Mesenchymal stem cell (in vitro differentiated cells and primary cell): ENCODE measurements at regions not wholly inside any gene's neighbourhood (a gene's known extent, or its start where the extent isn't known, plus 50 kb on each side); places are given as distances from the start of the nearest gene placed in this dataset.

Source experiments
- DNase-seq: peaks from one replicate; pipeline ENCODE4 v3.0.0-alpha.2; 2013
- H2AFZ ChIP-seq: one replicate; pipeline ENCODE4 v1.6.1; 2013; ENCODE audit warnings: low read depth, mild to moderate bottlenecking, control low read depth, inconsistent platforms, low read length, moderate library complexity
- H2AK5ac ChIP-seq: 2 replicates; pipeline ENCODE4 v1.6.1; 2013; ENCODE audit warnings: low read length, moderate library complexity, mild to moderate bottlenecking, inconsistent platforms; ENCODE audit not compliant: severe bottlenecking
- H2BK120ac ChIP-seq: one replicate; pipeline ENCODE4 v1.6.1; 2013; ENCODE audit warnings: low read depth, mild to moderate bottlenecking, inconsistent platforms, low read length, moderate library complexity
- H2BK12ac ChIP-seq, 2 experiments: one replicate each; pipeline ENCODE4 v1.6.1; 2013; ENCODE audit warnings: inconsistent platforms in 2 of 2, low read length in 2 of 2, mild to moderate bottlenecking in 2 of 2, moderate library complexity in 2 of 2, control low read depth in 1 of 2
- H2BK15ac ChIP-seq: one replicate; pipeline ENCODE4 v1.6.1; 2013; ENCODE audit warnings: mild to moderate bottlenecking, low read depth, inconsistent platforms; ENCODE audit not compliant: poor library complexity, severe bottlenecking
- H2BK5ac ChIP-seq: 2 replicates; pipeline ENCODE4 v1.6.1; 2013; ENCODE audit warnings: low read depth, mild to moderate bottlenecking, low read length, control low read depth, inconsistent platforms; ENCODE audit not compliant: poor library complexity, severe bottlenecking
- H3K14ac ChIP-seq, 2 experiments: one replicate each; pipeline ENCODE4 v1.6.1; 2013; ENCODE audit warnings: inconsistent platforms in 2 of 2, low read length in 2 of 2, control low read depth in 1 of 2, mild to moderate bottlenecking in 1 of 2, moderate library complexity in 1 of 2
- H3K18ac ChIP-seq, 2 experiments: one replicate each; pipeline ENCODE4 v1.6.1; 2013; ENCODE audit warnings: inconsistent platforms in 2 of 2, low read length in 2 of 2, control low read depth in 1 of 2, low read depth in 1 of 2, mild to moderate bottlenecking in 1 of 2
- H3K23ac ChIP-seq, 2 experiments: one replicate each; pipeline ENCODE4 v1.6.1; 2013; ENCODE audit warnings: inconsistent platforms in 2 of 2, low read length in 2 of 2, mild to moderate bottlenecking in 2 of 2, moderate library complexity in 2 of 2, control low read depth in 1 of 2
- H3K27ac ChIP-seq: 2 replicates; pipeline ENCODE4 v1.5.1; 2013; ENCODE audit warnings: mild to moderate bottlenecking, moderate library complexity, low read length, control low read depth, inconsistent platforms; ENCODE audit not compliant: poor library complexity, severe bottlenecking
- H3K27me3 ChIP-seq, 2 experiments: 2 replicates each; pipeline versions ENCODE4 v1.6.1 to v1.7.0; 2013; ENCODE audit warnings: low read length in 2 of 2, mild to moderate bottlenecking in 2 of 2, moderate library complexity in 2 of 2, control low read depth in 1 of 2, inconsistent platforms in 1 of 2; ENCODE audit not compliant: control insufficient read depth in 1 of 2, insufficient read depth in 1 of 2
- H3K36me3 ChIP-seq, 2 experiments: 2 replicates each; pipeline versions ENCODE4 v1.6.1 to v1.7.0; 2013; ENCODE audit warnings: low read length in 2 of 2, control low read depth in 1 of 2, inconsistent platforms in 1 of 2, low read depth in 1 of 2, mild to moderate bottlenecking in 1 of 2; ENCODE audit not compliant: insufficient read depth in 2 of 2, control insufficient read depth in 1 of 2
- H3K4ac ChIP-seq, 2 experiments: one replicate each; pipeline ENCODE4 v1.6.1; 2013; ENCODE audit warnings: inconsistent platforms in 2 of 2, low read length in 2 of 2, mild to moderate bottlenecking in 2 of 2, moderate library complexity in 2 of 2, control low read depth in 1 of 2, low read depth in 1 of 2
- H3K4me1 ChIP-seq: 2 replicates; pipeline ENCODE4 v1.6.1; 2013; ENCODE audit warnings: low read depth, low read length, control low read depth; ENCODE audit not compliant: control insufficient read depth, insufficient read depth
- H3K4me2 ChIP-seq: 2 replicates; pipeline ENCODE4 v1.6.1; 2013; ENCODE audit warnings: low read length, mild to moderate bottlenecking, inconsistent platforms; ENCODE audit not compliant: poor library complexity, severe bottlenecking
- H3K4me3 ChIP-seq, 2 experiments: 2 replicates each; pipeline versions ENCODE4 v1.5.1 to v1.7.0; 2013; ENCODE audit warnings: low read length in 2 of 2, mild to moderate bottlenecking in 2 of 2, control low read depth in 1 of 2, low read depth in 1 of 2; ENCODE audit not compliant: insufficient read depth in 1 of 2
- H3K79me1 ChIP-seq: replicated peaks from 2 replicates; pipeline ENCODE4 v1.6.1; 2013; ENCODE audit warnings: mild to moderate bottlenecking, control low read depth, low read length, inconsistent platforms; ENCODE audit not compliant: poor library complexity, severe bottlenecking
- H3K9ac ChIP-seq: 2 replicates; pipeline ENCODE4 v1.7.0; 2013; ENCODE audit warnings: mild to moderate bottlenecking, low read length, moderate library complexity
- H3K9me3 ChIP-seq: 2 replicates; pipeline ENCODE4 v1.7.0; 2013; ENCODE audit warnings: mild to moderate bottlenecking, low read length; ENCODE audit not compliant: control insufficient read depth
- H4K8ac ChIP-seq: one replicate; pipeline ENCODE4 v1.6.1; 2013; ENCODE audit warnings: inconsistent platforms, mild to moderate bottlenecking, low read length, moderate library complexity
- H4K91ac ChIP-seq: one replicate; pipeline ENCODE4 v1.6.1; 2013; ENCODE audit warnings: mild to moderate bottlenecking, low read length, inconsistent platforms
- WGBS: methylation state at CpG from one replicate; pipeline ENCODE4 v1.1.7; 2013; ENCODE audit warnings: mixed read lengths; 5-methylcytosine and 5-hydroxymethylcytosine counted together

- Histone ChIP-seq H3K9me3 (no peaks in the 10 kb centered on the region), H3K4me3 (no peak overlapping the region), H2BK15ac (no peak overlapping the region), H3K79me1 (no peaks in the 10 kb centered on the region), H2AK5ac (no peak overlapping the region), H3K18ac (no peak overlapping the region), H2BK12ac (no peak overlapping the region), H3K4me2 (no peak overlapping the region), H3K27ac (no peak overlapping the region), H3K14ac (no peak overlapping the region), H2BK5ac (no peak overlapping the region), H3K9ac (no peak overlapping the region), H4K91ac (no peak overlapping the region), H3K36me3 (no peaks in the 10 kb centered on the region), H3K4me1 (no peaks in the 10 kb centered on the region), H3K23ac (no peak overlapping the region), H3K27me3 (peaks cover 0 to 4% of the 10 kb centered on the region in 2 experiments), H2BK120ac (no peak overlapping the region), H3K4ac (no peak overlapping the region), H4K8ac (no peak overlapping the region), H2AFZ (no peak overlapping the region)
- no peak for DNase-seq
- WGBS, result no CpG with 5 or more reads among the region's 5 CpGs
These were observed 250.3 kb downstream of the HS3ST1 start for GRCh38 chr4:11178433-11178832.

GRCh38 chr4:11175374-11175773, 253.3 kb downstream of the HS3ST1 start:
- no peak overlapping the region for H2AFZ ChIP-seq
- DNase-seq, result no peak
- H3K27me3 ChIP-seq, result peaks cover 0 to 4% of the 10 kb centered on the region in 2 experiments
- no peak overlapping the region for H2BK120ac ChIP-seq
- no peak overlapping the region for H2AK5ac ChIP-seq
- H3K4me3 ChIP-seq, result no peak overlapping the region
- no peak overlapping the region for H2BK12ac ChIP-seq
- H3K14ac ChIP-seq, result no peak overlapping the region
- no peak overlapping the region for H2BK15ac ChIP-seq
- H3K9ac ChIP-seq, result no peak overlapping the region
- peaks cover 8% of the 10 kb centered on the region for H3K9me3 ChIP-seq
- H3K4me2 ChIP-seq, result no peak overlapping the region
- H3K4ac ChIP-seq, result no peak overlapping the region
- no peak overlapping the region for H2BK5ac ChIP-seq
- H4K8ac ChIP-seq, result no peak overlapping the region
- H4K91ac ChIP-seq, result no peak overlapping the region
- H3K4me1 ChIP-seq, result no peaks in the 10 kb centered on the region
- no peaks in the 10 kb centered on the region for H3K36me3 ChIP-seq
- no peak overlapping the region for H3K27ac ChIP-seq
- H3K18ac ChIP-seq, result no peak overlapping the region
- H3K79me1 ChIP-seq, result no peaks in the 10 kb centered on the region
- no peak overlapping the region for H3K23ac ChIP-seq

- H2AK5ac ChIP-seq, result no peak overlapping the region
These were observed 262.1 kb downstream of the HS3ST1 start for GRCh38 chr4:11166606-11167005.

GRCh38 chr4:11166034-11166433, 262.7 kb downstream of the HS3ST1 start:
- Histone ChIP-seq H2BK5ac (no peak overlapping the region), H3K9me3 (no peaks in the 10 kb centered on the region), H3K9ac (no peak overlapping the region), H3K14ac (no peak overlapping the region), H3K79me1 (no peaks in the 10 kb centered on the region), H3K4me3 (no peak overlapping the region), H4K8ac (no peak overlapping the region), H2BK15ac (no peak overlapping the region), H3K4me1 (no peaks in the 10 kb centered on the region), H3K18ac (no peak overlapping the region), H3K23ac (no peak overlapping the region), H2AFZ (no peak overlapping the region), H3K27me3 (no peaks in the 10 kb centered on the region), H2BK12ac (no peak overlapping the region), H2BK120ac (no peak overlapping the region), H3K4ac (no peak overlapping the region), H4K91ac (no peak overlapping the region), H3K27ac (no peak overlapping the region), H3K4me2 (no peak overlapping the region), H3K36me3 (no peaks in the 10 kb centered on the region), H2AK5ac (no peak overlapping the region)
- no CpG with 5 or more reads among the region's 4 CpGs for WGBS
- no peak for DNase-seq

More at GRCh38 chr4:11166606-11167005, 262.1 kb downstream of the HS3ST1 start:
- Histone ChIP-seq H3K79me1 (no peaks in the 10 kb centered on the region), H3K27me3 (no peaks in the 10 kb centered on the region), H3K4me2 (no peak overlapping the region), H2AFZ (no peak overlapping the region), H3K4me3 (no peak overlapping the region), H3K14ac (no peak overlapping the region), H2BK12ac (no peak overlapping the region), H2BK120ac (no peak overlapping the region), H3K9me3 (no peaks in the 10 kb centered on the region), H3K36me3 (no peaks in the 10 kb centered on the region), H3K23ac (no peak overlapping the region), H3K9ac (no peak overlapping the region), H3K4me1 (no peaks in the 10 kb centered on the region), H2BK5ac (no peak overlapping the region), H3K27ac (no peak overlapping the region), H3K4ac (no peak overlapping the region), H4K8ac (no peak overlapping the region), H2BK15ac (no peak overlapping the region), H4K91ac (no peak overlapping the region), H3K18ac (no peak overlapping the region)
- DNase-seq, result no peak
